ENCODE measurements at regions not wholly inside any gene's neighbourhood (a gene's known extent, or its start where the extent isn't known, plus 50 kb on each side); places are given as distances from the start of the nearest gene placed in this dataset.
"Not testable (repeated sequence)": the region's sequence is repeated elsewhere in the genome, so short reads cannot be mapped to it uniquely, and the experiment has no call there.

- no peak for DNase-seq
These were observed 181.8 kb downstream of the AKAIN1 start for GRCh38 chr18:5015213-5015612.

- DNase-seq, result not testable (repeated sequence)
These were observed 192.8 kb downstream of the AKAIN1 start for GRCh38 chr18:5004031-5004820.

GRCh38 chr18:4994710-4995109, 202.3 kb downstream of the AKAIN1 start:
- no peak for DNase-seq

DNA sequence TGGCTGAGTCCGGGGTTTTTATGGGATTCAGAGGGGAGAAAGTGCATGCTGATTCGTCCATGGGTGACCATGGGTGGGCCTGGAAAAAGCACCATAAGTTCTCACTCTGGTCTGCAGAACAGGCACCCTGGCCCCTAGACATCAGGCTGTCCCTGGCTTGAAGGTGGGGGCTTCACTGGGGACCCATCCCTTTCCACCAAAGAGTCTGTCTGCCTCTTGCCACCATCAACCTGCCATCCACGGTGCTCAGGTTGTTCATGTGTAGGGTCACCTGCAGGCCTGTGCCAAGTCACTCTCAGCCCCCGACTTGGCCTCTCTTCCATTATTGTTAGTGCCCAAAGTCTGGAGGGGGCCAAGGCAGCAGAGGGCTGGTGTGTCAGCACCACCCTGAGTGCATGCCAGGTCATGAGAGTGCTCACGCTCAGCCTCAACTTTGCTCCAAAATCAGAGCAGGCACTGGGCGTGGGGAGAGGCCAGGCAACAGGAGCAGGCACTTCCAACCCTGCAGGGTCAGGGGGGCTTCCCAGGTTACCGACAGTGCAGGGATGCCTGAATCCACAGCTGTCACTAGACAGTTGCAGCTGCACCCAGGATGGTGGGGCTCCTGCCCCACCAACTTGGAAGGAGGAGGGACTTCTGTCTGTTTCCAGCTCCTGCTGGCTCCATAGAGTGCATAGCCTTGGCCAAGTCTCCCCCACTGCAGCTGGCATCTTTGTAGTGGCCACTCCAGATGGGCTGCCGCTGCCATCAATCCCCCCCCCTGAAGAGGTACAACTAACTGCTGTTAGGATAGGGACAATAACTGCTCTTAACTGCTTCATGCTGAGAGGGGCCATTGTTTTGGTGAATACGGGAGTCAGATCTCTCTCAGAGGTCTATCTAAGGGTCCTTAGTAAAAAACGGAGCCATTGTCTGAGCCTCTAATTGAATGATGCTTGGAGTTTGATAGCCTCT, 209.3 kb downstream of the AKAIN1 start:
- DNase-seq, result no peak

DNA sequence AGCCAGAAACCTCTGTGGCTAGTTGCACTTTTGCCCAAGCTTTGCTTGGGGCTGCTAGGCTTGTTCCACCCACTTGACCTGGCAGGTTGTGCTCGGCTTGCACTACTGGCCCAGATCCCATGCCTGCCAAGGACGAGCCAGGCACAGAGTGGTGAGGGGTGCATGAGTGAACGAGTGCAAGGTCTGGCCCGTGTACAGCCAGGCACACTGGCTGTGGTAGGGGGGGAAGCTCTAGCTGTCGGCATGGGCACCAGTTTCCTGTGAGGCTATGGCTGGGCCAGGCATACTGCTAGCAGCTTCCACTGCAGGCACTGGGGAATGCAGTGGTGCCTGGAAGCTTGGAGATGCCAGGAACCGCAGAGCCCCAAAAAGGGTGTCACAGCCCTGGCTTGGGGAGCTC, 210.4 kb downstream of the AKAIN1 start:
- no peak for DNase-seq

DNA sequence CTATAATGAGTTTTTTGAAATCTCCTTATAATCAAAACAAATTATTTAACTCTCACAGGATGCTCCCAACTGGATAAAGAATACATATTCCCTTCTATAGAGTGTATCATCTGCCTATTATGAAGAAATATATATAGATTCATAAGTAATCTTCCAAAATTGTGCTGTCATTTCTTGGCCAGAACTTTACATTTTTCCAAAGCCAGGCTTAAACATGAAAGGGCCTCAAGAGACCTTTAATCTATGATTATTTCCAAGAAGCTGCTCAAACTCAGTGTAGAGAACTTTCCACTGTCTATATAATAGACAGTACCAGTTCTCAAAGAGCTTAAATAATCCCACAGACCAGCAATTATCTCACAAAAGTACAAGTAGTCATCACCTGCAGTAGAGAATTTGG, 211.0 kb downstream of the AKAIN1 start:
- no peak for DNase-seq

GRCh38 chr18:4961121-4961909, 235.7 kb downstream of the AKAIN1 start:
- DNase-seq, result no peak

GRCh38 chr18:4960578-4960977, 236.5 kb downstream of the AKAIN1 start:
- DNase-seq, result no peak

DNA sequence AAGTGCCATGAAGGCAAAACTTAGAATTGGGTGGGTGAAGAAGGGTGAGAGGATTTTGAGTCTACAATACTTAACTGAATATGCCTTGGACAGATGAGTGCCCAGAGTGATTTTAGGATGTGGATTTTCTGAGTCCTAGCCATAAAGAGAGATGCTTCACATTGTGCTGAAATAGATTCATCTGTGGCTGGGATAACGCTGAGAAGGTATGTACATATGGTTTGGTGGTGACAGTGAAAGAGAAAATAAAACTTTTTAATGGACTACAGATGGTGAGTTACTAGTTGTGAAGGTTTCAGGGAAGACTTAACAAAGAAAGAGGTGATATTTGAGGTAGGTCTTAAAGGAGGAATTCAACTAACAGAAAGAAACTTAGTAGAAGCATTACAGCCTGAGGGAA, 265.8 kb downstream of the AKAIN1 start:
- no peak for DNase-seq

DNA sequence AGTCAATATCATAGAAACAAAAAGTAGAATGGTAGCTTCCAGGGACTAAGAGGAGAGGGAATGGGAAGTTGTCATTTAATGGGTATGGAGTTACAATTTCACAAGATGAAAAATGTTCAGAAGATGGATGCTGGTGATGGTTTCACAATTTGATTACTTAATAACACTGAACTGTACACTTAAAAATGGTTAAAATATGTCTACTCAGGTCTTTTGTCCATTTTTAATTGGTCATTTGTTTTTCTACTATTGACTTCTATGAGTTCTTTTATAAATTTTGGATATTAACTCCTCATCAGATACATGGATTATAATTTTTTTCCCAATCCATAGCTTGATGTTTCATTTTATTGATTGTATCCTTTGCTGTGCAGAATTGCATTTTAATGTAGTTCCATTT, 275.5 kb downstream of the AKAIN1 start:
- no peak for DNase-seq

DNA sequence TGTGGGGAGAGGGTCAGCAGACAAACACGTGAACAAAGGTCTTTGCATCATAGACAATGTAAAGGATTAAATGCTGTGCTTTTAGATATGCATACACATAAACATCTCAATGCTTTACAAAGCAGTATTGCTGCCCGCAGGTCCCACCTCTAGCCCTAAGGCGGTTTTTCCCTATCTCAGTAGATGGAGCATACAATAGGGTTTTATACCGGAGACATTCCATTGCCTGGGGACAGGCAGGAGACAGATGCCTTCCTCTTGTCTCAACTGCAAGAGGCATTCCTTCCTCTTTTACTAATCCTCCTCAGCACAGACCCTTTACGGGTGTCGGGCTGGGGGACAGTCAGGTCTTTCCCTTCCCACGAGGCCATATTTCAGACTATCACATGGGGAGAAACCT, 279.5 kb downstream of the AKAIN1 start:
- DNase-seq, result not testable (repeated sequence)

DNA sequence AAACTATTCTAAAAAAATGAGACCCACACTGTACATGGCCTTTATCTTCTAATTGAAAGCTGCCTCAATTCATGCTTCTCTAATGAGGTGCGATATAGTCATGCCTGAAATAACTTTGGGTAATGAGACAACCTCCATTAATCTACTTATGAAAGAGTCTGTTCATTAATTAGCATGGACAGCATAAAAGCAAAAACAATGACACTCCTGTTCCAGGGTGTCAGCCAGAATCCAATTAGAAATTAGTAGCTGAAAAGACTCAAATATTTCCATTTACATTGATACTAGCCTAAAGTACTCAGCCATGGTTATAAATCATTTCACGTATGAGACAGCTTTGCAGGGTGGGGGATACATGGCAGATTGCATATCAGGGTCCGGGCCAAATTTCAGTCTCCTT, 288.7 kb downstream of the AKAIN1 start:
- no peak for DNase-seq

- no peak for DNase-seq
These were observed 290.2 kb downstream of the AKAIN1 start for GRCh38 chr18:4906856-4907255.

DNA sequence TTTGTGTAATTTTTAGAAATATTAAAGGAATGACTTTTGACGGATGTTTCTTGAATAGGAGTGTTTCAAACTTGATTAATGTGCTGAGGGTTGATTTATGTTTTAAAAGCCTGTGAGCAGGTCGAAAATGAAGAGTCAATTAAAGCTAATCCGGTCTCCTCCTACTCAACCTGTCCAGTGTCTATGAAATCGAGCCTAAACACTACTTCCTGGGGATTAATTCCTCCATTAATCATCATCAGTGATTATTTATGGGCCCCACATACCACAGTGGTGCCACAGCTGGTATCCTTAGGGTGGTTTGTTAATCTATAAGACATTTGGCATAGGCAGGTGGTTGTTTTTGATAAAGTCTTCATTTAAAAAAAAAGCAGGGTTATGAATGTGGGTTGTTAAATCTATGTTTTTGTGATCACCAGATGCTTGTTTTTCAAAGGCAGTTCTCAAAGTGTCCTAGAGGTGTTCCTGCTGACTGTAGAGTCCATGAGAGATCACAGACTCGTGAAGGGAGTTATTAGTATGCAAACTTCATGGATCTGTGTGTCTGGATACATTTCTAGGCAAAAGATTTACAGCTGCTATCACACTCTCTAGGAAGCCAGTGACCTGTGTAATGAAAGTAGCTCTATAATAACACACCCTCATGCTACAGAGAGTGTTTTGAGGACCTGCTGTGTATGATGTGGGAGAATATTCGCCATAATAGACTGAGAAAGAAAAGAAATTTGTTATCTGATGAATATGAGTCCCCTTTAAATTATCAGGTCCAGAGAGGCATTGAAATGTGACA, 308.6 kb downstream of the AKAIN1 start:
- no peak for DNase-seq

DNA sequence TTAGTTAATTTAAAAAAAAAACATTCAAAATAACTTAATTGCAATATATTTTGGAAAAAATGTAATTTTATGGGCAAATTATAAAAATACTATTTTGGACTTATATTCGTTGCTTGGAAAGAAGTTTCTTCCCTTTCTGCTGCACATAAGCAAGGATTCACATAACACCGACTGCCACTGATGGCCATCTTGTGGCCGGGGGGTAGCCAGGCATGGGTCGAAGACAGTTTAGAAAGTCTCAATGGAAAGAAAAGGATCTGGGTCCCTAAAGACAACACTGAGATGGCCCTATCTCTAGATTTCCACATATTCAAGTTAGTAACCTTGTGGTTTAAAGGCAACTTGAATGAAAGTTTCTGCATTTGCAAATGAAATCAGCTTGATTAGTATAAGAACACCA, 318.6 kb downstream of the AKAIN1 start:
- no peak for DNase-seq

DNA sequence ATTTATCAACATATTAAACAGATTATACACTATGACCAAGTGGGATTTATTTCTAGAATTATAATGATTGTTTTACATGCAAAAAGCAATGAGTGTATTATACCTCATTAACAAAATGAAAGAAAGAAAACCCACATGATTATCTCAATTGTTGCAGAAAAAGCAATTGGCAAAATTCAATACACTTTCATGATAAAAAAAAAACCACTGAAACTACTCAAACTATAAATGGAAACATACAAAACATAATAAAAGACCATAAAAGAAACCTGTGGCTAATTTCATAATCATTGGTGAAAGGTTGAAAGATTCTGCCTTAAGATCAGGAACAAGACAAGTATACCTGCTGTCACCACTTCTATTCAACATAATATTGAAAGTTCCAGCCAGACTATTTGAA, 325.9 kb downstream of the AKAIN1 start:
- DNase-seq, result no peak

DNA sequence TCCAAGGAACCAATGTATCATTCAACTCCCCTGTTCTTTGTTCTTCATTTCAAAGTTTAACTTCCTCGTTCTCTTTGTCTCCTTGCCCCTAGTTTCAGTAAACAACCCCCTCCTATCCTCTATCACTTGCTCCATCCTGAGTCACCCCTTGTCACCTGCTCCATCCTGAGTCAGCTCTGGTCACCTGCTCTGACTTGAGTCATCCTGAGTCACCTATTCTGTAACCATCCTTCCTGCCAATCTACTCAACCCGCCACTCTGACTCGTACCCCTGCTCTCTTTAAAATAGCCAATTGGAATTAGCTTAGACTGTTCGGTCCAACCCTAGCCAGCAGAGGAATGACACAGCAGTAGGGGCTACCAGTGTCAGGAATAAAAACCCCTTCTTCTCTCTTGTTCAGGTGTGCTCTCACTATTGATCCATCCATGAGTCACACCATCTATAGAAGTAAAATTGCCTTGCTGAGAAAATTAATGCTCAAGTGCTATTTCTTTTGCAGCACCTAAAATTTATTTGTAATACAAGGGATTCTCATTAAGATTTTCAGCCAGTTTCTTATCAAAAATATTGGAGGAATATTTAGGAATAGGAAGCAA, 326.8 kb downstream of the AKAIN1 start:
- DNase-seq, result no peak

DNA sequence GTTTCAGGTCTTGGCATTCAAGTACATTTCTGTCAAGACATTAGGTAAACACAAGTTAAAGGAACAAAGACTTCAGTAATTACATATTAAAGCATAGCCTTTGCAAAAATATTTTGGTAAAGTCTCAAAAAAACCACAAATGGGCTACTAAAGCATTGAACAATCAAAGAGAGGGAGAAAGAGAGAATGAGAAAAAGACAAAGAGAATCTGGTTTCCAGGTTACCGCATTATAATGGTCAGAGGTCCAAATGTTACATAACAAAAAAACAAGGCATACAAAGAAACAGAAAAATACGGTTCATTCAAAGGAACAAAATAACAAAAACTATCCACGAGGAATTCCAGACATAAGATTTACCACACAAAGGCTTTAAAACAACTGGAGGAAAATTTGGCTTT, 327.9 kb downstream of the AKAIN1 start:
- DNase-seq, result no peak

DNA sequence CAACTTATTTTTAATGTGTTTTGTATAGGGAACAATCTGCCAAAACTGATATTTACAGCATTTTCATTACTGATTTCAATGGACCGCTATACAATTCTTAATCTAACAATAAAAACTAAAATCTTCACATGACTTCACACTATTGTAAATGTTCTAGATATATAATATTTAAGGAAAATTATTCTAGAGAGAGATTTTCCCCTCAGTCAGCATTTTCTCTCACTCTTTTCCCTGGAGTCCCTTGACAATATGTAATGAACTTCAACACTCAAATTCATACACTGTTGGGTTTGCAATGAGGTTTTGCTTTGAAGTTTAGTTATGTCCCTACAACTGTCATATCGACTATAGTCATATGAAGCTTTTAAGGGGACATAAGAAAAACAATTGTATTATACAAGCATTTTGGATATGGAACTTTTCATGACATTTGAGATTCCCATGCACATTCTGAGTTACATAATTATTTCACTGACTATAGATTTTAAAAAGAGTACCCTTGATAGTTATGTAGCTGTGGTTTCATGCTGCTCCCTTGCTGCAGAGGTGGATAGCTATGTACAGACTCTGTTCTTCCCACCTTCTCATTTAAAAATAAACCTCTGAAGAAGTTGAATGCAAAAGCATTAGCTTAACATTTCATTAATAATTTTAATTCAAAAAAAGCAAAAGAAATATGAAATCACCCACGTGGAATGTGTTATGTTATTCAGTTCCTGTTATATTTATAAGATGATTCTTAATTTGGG, 338.5 kb downstream of the AKAIN1 start:
- DNase-seq, result no peak

- no peak for DNase-seq
These were observed 342.4 kb downstream of the AKAIN1 start for GRCh38 chr18:4854671-4855070.

DNA sequence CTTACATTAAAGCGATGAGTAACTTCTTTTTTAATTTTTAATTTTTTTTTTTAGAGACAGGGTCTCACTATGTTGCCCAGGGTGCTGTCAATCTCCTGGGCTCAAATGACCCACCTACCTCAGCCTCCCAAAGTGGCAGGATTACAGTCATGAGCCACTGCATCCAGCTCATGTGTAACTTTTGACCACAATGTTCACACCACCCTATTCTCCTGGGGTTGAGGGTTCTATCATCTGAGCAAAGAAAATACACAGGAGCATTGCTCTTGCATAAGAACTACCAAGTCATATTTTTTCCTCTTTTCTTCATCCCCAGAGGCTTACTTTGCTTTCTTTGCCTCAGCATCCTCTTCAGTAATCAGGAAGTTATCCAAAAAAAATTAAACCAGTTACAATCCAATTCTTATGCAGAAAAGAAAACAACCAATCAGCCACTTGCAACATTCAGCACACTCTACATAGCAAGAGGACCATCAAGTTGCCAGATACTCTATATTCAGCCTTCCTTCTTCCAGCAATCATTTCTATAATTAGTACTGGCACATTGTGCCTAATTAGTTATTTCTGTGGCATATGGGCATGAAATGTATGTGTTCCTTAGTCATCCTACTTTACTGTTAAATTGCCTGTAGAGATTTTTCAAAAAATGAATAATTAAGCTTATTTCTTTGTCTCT, 345.6 kb downstream of the AKAIN1 start:
- no peak for DNase-seq

Data from NCI-H1930 (cell line).